Ureter (tissue), 1 donor: ENCODE measurements at regions not wholly inside any gene's neighbourhood (a gene's known extent, or its start where the extent isn't known, plus 50 kb on each side); places are given as distances from the start of the nearest gene placed in this dataset.
A peak's percentile ranks its signal among the peaks of the same experiment; 100 is the strongest.

Experiments
- DNase-seq: peaks from one replicate; pipeline ENCODE4 v3.0.0-alpha.2; 2020; ENCODE audit warnings: low spot score
- donor health status: DM: yes; HTN: yes; CAD: no.

GRCh38 chr10:123494301-123494808, 171.8 kb upstream of the GPR26 start:
- no peak for DNase-seq

GRCh38 chr10:123496375-123496774, 169.8 kb upstream of the GPR26 start:
- DNase-seq: no peak

- no peak for DNase-seq
Measured at GRCh38 chr10:123496996-123497660, 169.0 kb upstream of the GPR26 start.

GRCh38 chr10:123500110-123500509, 166.0 kb upstream of the GPR26 start:
- DNase-seq: no peak

- no peak for DNase-seq
Measured at GRCh38 chr10:123501148-123501547, 165.0 kb upstream of the GPR26 start.

- DNase-seq: no peak
Measured at GRCh38 chr10:123502983-123503382, 163.2 kb upstream of the GPR26 start.

GRCh38 chr10:123506455-123506854, 159.7 kb upstream of the GPR26 start:
- DNase-seq: no peak

- no peak for DNase-seq
Measured at GRCh38 chr10:123507298-123507697, 158.9 kb upstream of the GPR26 start.

GRCh38 chr10:123509338-123509737, 156.8 kb upstream of the GPR26 start:
- no peak for DNase-seq

DNA sequence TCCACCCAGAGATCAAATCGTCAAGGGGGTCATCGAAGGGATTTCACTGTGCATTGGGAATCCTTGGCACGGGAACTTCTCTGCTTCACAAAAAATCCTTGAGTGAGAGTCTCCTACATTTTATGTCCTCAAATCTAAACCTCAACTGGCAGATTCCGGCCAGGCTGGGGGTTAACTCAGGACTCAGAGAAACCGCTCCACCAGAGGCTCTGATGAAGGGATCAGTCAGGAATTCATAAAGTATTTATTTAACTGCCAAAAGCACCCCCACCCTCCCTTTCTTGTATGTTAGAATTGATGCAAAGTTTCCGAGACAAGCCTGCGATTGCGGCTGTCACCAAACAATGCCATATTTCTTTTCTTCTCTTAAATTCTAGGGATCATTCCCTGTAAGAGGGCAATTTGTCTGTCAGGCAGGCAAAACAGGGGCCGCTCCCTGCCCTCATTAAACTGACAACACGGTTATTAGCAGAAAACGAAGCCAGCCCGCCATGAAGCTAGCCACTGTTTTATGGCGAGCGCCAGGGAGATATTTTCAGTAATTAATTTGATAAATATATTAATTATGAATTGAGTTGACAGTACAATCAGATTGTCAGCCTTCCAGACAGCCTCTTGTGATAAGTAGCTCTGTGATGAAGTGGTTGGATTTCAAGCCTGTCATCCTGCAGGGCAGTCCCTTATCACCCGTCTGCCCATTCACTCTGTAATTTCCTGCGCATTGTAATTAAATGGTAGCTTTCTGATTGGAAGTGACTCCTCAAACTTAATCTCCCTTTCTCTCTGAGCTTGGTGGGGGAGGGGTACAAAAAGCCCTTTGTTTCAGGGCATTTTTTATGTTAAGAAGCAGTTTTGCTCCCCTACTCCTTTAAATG, 153.0 kb upstream of the GPR26 start:
- DNase-seq: no peak

DNA sequence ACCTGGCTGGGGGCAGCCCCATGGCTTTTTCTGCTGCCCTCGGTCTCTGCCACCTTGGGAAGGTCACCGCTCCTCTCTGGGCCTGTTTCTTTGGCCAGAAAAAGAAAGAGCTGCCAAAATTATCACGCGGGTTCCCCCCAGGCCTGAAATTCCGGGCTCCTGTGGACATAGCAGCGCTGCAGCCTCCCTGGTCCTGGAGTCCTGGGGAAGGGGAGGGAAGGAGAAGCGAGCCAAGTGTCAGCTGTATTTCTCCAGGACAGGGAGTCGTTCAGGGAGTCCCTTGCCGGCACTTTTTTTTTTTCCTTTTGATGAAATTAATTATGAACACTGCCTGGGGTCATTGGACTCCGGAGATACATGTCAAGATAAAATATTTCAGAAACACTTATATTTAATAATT, 152.3 kb upstream of the GPR26 start:
- no peak for DNase-seq

DNA sequence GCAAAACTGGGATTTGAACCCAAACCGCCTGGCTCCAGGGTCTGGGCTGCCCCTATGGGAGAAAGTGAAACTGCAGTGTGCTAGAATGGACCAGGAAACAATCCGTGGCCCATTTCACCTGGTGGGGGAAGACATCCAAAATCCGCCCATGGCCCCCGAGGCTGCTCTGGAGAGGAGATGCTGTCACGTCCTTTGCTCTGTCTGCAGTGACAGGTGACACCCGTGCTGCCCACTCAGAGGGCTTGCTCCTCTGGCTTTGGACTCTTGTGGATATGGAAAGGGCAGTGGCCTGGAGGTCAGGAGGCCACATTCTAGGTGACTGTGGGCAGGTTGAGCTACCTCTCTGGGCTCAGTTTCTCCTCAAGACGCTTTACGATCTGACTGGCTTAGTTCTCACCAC, 151.2 kb upstream of the GPR26 start:
- DNase-seq: no peak

- DNase-seq: no peak
Measured at GRCh38 chr10:123515661-123516060, 150.5 kb upstream of the GPR26 start.

DNA sequence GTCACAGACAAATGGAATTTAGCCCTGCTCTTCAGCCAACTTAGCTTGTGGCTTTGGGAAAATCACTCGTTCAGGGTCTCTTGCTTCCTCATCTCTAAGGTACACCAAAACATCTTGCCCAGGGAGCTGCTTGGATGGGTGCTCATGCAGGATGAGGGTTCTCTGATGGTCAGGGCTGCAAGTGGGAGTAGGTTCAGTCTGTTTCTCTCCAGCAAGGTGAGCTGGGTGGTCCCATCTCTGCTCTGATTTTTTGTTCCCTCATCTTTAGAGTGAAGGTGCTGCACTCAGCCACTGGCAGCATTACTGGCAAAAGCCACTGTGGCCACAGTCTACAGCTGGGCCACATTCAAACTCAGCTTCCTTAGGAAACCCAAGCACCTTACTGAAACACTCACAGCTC, 149.9 kb upstream of the GPR26 start:
- DNase-seq: no peak

DNA sequence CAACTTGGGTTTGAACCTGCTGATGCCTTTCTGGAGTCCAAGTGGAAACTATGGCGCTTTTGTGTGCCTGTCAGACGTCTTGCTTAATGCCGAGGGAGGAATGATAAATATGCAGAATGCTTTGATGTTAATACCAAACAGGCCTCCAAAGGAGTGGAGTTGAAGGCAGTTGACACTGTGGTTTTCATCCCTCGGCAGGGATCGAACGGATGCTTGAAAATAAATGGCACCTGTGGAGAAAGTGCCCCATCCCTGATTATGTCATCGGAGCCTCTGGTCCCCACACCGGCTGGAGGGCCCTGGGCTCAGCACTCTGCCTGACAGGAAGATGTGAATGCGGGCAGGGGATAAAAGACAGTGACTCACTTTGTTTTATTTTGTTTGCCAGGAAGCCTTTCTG, 148.7 kb upstream of the GPR26 start:
- DNase-seq: peak; percentile 18

GRCh38 chr10:123517901-123518300, 148.3 kb upstream of the GPR26 start:
- DNase-seq: peak; percentile 24

DNA sequence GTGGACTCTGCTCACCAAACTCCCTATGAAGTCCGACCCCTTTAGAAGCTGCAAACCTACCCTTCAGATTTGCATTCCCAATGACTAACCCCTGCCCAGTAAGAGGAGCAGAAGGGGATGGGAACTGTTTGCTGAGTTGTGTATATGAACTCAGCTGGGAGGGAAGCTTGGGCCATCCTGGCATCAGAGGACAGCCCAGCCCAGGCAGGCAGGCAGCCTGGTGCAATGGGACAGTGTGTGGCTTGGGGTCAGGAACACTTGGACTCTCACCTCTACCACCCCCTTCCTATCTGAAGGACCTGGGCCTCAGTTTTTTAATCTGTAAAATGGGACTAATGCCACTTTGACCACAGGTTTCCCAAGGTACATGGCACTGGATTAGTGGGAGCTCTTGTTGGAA, 147.4 kb upstream of the GPR26 start:
- DNase-seq: peak; percentile 2

- peak; percentile 18 for DNase-seq
Measured at GRCh38 chr10:123519861-123520260, 146.3 kb upstream of the GPR26 start.

DNA sequence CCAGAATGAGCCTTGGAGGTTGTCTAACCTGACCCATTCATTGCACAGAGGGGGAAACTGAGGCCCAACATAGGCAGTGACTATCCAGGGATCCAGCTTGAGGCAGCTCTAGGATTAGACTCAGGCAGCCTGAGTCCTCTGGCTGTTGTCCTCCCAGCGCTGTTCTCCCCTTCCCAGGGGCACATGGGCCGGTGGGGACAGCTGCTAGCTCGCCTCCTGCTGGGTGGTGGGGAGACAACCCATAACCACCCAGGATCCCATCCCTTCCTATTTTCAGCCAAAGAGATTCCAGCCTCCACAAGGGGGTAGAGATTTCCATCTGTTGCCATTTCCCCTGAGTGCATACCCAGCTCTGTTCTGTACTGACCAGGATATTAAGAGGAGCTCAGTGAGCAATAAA, 145.1 kb upstream of the GPR26 start:
- DNase-seq: peak; percentile 5

GRCh38 chr10:123521556-123521955, 144.6 kb upstream of the GPR26 start:
- peak; percentile 10 for DNase-seq

DNA sequence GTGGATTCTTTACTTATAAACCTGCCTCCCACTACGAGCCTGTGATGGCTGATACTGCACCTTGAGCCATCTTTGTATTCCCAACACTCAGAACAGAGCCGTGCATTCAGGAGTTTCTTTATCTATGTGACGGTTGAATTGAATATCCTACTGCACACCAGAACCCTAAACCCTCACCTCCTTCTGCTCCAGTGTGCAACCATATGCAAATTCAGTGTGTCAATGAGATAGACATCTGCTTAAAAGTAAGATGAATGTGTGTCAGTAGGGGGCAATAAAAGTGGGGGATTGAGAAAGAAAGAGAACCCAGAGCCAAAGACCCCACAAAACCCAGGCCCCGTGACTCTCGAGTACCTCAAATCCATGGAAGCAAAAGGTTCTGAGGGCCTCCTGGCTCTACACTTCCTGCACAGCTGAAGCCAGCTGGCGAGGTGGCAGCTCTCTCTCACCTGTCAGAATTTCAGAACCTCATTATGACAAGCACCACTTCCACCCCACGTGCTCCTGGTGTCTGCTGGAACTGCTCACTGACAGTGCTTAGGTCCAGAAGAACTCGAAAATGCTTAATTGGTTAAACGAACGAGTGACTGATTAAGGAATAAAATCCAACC, 143.3 kb upstream of the GPR26 start:
- peak; percentile 27 for DNase-seq

DNA sequence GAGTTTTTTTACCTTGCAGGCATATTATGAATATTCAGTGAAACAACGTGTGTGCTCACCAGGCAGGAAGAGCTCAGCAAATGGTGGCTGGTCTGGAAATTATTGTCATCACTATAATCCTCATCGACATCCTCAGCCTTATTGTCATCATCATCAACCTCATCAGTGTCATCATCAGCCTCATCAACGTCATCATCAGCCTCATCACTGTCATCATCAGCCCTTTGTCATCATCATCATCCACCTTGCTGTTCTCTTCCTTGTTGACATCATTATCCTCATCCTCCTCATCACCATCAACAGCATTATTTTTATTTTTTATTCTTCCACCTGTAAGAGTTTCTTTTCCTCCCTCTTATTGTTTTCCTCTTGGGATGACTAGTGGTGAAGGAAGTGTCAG, 142.3 kb upstream of the GPR26 start:
- no peak for DNase-seq
